ENCODE measurements at regions not wholly inside any gene's neighbourhood (a gene's known extent, or its start where the extent isn't known, plus 50 kb on each side); places are given as distances from the start of the nearest gene placed in this dataset.

DNA sequence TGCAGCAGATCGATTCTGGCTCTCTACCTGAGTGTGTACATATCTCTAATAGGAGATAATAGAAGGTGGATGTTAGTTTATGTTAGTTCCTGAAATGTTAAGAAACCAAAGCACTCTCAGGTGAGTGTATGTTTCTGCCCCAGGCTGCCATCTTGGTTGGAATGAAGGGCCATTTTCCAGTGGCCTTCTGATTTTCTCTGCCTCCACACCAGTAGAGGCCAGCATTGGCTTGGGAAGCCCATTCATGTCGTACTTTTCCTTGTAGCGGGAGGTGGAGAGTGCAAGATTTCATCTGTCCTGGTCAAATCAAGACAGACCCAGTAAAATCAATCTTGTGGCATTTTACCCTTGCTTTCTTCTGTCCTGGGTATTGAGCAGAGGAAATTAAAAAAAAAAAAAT, 91.0 kb downstream of the GAS1 start:
- Histone ChIP-seq H3K9me3 (ENCODE audit: control insufficient read depth, insufficient read depth, low read length) (no peaks in the 10 kb centered on the region; the same call in 1 of the 2 replicates), H4K20me1 (ENCODE audit: control insufficient read depth, insufficient read depth, low read depth, low read length) (no peaks in the 10 kb centered on the region), H3K36me3 (ENCODE audit: control insufficient read depth, low read length) (no peaks in the 10 kb centered on the region), H3F3A (ENCODE audit: control insufficient read depth, insufficient read depth) (no peaks in the 10 kb centered on the region), H3K27ac (ENCODE audit: low read depth, low read length) (no peak overlapping the region), H3K79me2 (ENCODE audit: control insufficient read depth, low read length) (no peaks in the 10 kb centered on the region), H3K9me2 (replicated peaks; ENCODE audit: control insufficient read depth, low read length) (no peaks in the 10 kb centered on the region), H3K4me1 (ENCODE audit: control insufficient read depth, low read length) (no peaks in the 10 kb centered on the region), H3K27me3 (ENCODE audit: control insufficient read depth, low read length) (no peaks in the 10 kb centered on the region), H3K4me2 (ENCODE audit: low read length) (no peak overlapping the region), H3K4me3 (ENCODE audit: low read length) (no peak overlapping the region)
- no peak for TF ChIP-seq EZH2phosphoT487 (IDR thresholded peaks at IDR 0.05; ENCODE audit: borderline replicate concordance, low read length)
- TF ChIP-seq, protein P1, sequence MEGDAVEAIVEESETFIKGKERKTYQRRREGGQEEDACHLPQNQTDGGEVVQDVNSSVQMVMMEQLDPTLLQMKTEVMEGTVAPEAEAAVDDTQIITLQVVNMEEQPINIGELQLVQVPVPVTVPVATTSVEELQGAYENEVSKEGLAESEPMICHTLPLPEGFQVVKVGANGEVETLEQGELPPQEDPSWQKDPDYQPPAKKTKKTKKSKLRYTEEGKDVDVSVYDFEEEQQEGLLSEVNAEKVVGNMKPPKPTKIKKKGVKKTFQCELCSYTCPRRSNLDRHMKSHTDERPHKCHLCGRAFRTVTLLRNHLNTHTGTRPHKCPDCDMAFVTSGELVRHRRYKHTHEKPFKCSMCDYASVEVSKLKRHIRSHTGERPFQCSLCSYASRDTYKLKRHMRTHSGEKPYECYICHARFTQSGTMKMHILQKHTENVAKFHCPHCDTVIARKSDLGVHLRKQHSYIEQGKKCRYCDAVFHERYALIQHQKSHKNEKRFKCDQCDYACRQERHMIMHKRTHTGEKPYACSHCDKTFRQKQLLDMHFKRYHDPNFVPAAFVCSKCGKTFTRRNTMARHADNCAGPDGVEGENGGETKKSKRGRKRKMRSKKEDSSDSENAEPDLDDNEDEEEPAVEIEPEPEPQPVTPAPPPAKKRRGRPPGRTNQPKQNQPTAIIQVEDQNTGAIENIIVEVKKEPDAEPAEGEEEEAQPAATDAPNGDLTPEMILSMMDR (IDR thresholded peaks at IDR 0.05; ENCODE audit: low read depth, low read length, poor library complexity, severe bottlenecking), result no peak

DNA sequence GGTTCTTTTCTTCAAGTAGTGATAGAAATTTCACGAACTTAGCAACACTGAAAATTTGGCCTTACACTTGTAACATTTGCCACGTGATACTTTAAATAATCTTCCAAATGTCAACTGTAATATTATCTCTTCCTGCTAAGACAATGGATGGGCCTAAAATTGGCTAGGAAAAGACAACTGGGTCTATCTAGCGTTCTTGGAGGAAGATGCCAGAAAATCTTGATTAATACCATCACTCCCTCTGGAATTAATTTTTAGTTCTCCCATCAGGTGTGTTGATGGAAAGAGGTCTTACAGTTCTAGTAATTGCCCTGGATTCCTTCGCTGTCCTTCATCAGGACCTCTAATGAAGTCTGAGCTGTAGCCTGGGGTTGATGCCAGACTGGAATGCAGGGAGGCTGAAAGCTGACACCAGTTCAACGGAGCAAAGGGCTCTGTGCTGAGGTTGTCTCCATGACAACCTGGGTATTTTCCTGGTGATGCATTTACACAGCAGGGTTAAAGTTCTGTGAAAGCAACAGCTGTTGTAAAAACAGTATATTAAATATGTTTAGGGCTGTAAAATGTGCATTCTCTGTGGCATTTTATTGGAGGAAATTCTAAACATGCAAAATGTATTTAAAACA, 92.3 kb downstream of the GAS1 start:
- no peak for TF ChIP-seq EZH2phosphoT487 (IDR thresholded peaks at IDR 0.05; ENCODE audit: borderline replicate concordance, low read length)
- TF ChIP-seq, protein P1 (IDR thresholded peaks at IDR 0.05; ENCODE audit: low read depth, low read length, poor library complexity, severe bottlenecking), result no peak
- H3K9me2 ChIP-seq (replicated peaks; ENCODE audit: control insufficient read depth, low read length), result no peaks in the 10 kb centered on the region
- no peak overlapping the region for H3K27ac ChIP-seq (ENCODE audit: low read depth, low read length)

DNA sequence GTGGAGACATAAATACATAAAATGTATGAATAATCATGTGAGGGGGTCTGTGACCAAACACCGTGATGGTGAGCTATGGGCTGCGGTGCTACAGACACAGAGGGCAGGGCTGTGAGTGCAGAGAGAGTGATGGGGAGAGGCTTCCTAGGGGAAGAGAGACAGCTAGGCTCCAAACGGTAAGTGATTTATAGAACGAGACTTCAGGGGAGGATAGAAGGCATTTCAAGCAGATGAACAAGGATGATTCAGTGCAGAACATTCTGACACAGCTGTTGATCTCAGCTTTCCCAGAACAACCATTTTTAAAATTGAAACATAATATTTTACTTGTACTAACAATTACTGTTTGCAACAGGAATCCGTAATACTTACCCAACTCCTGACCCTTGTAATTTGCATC, 100.7 kb downstream of the GAS1 start:
- H3K4me1 ChIP-seq (ENCODE audit: control insufficient read depth, low read length), result no peaks in the 10 kb centered on the region
- no peaks in the 10 kb centered on the region for H3K36me3 ChIP-seq (ENCODE audit: control insufficient read depth, low read length)
- no peaks in the 10 kb centered on the region for H3K27me3 ChIP-seq (ENCODE audit: control insufficient read depth, low read length)
- no peaks in the 10 kb centered on the region for H3K9me2 ChIP-seq (replicated peaks; ENCODE audit: control insufficient read depth, low read length)
- H3K4me3 ChIP-seq (ENCODE audit: low read length), result no peak overlapping the region
- H3K9me3 ChIP-seq (ENCODE audit: control insufficient read depth, insufficient read depth, low read length), result no peaks in the 10 kb centered on the region; the same call in 1 of the 2 replicates
- no peak overlapping the region for H3K4me2 ChIP-seq (ENCODE audit: low read length)
- H3K79me2 ChIP-seq (ENCODE audit: control insufficient read depth, low read length), result no peaks in the 10 kb centered on the region
- no peaks in the 10 kb centered on the region for H4K20me1 ChIP-seq (ENCODE audit: control insufficient read depth, insufficient read depth, low read depth, low read length)
- TF ChIP-seq EZH2phosphoT487 (IDR thresholded peaks at IDR 0.05; ENCODE audit: borderline replicate concordance, low read length), result no peak
- TF ChIP-seq, protein P1 (IDR thresholded peaks at IDR 0.05; ENCODE audit: low read depth, low read length, poor library complexity, severe bottlenecking), result no peak
- H3K27ac ChIP-seq (ENCODE audit: low read depth, low read length), result no peak overlapping the region
- H3F3A ChIP-seq (ENCODE audit: control insufficient read depth, insufficient read depth), result no peaks in the 10 kb centered on the region

More for the DNA sequence above, 92.3 kb downstream of the GAS1 start:
- no peaks in the 10 kb centered on the region for H3K27me3 ChIP-seq (ENCODE audit: control insufficient read depth, low read length)
- no peak overlapping the region for H3K4me3 ChIP-seq (ENCODE audit: low read length)
- no peaks in the 10 kb centered on the region; the same call in 1 of the 2 replicates for H3K9me3 ChIP-seq (ENCODE audit: control insufficient read depth, insufficient read depth, low read length)
- no peaks in the 10 kb centered on the region for H3F3A ChIP-seq (ENCODE audit: control insufficient read depth, insufficient read depth)
- no peaks in the 10 kb centered on the region for H3K79me2 ChIP-seq (ENCODE audit: control insufficient read depth, low read length)
- H4K20me1 ChIP-seq (ENCODE audit: control insufficient read depth, insufficient read depth, low read depth, low read length), result no peaks in the 10 kb centered on the region
- H3K4me1 ChIP-seq (ENCODE audit: control insufficient read depth, low read length), result no peaks in the 10 kb centered on the region
- H3K4me2 ChIP-seq (ENCODE audit: low read length), result no peak overlapping the region
- no peaks in the 10 kb centered on the region for H3K36me3 ChIP-seq (ENCODE audit: control insufficient read depth, low read length)

Measured in DOHH2 (cell line).